SIG-M5 treated with dmso at 0.1 percent for 504 hours (cell line): ENCODE measurements at regions not wholly inside any gene's neighbourhood (a gene's known extent, or its start where the extent isn't known, plus 50 kb on each side); places are given as distances from the start of the nearest gene placed in this dataset.

ENCODE experiments used
- DNase-seq: peaks from one replicate; lab custom pipeline; 2025; ENCODE audit not compliant: unreplicated experiment; lab: John Stamatoyannopoulos, UW

GRCh38 chr12:58453306-58453705 lies 467.0 kb downstream of the LRIG3 start:
- DNase-seq, result no peak

DNA sequence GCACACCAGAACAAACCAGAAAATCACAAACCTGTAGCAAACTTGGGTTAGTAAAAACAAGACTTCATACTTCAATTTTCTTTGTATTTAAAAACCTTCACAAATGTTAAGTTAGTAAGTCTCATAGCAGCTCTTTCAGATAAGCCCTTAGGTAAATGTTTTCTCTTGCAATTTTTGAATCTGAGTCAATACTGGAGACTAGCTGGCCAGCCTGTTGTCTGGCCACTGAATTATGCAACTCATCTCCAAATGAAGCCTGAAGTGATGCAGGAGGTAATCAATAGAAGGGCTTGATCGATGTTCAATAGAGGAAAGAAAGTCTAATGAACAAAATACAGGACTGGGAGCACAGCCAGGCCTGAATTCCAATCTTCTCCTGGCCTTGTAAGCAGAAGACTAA lies 465.2 kb downstream of the LRIG3 start:
- no peak for DNase-seq

DNA sequence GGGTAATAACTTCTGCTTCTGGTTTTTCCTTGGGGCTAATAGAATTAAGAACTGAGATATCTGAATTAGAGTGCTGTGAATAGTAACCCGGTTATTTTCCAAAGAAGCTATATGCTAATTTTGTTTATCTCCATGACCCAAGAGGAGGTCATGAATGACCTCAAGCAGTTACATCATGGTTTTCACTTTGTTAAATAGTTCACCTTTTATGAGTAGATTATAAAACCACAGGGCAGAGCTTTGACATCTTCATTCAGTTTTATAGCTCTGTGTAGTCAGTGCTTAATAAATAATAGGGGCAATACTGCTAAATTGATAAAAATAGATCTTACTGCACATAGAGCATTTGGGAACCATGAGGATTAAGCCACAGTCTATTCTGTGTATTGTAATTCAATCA lies 462.2 kb downstream of the LRIG3 start:
- DNase-seq, result no peak

GRCh38 chr12:58459191-58459590 lies 461.1 kb downstream of the LRIG3 start:
- no peak for DNase-seq

DNA sequence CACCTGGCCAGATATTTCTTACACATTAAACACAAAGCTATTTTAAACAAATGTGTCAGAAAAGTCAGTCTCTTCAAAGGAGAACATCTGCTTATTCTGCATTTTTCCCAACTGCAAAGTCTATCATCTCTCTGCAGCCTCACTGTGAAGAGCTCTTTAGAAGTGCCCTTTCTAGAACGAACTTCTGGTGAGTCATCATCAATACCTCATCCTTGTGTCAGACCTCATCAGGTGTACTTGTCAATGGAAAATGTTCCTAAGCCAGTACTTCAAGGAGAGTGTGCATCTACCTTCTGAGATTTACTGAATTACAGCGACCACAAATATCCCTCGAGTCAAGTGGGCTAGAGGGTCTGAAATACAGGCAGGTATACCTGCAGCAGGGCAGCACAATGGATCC lies 457.3 kb downstream of the LRIG3 start:
- no peak for DNase-seq

DNA sequence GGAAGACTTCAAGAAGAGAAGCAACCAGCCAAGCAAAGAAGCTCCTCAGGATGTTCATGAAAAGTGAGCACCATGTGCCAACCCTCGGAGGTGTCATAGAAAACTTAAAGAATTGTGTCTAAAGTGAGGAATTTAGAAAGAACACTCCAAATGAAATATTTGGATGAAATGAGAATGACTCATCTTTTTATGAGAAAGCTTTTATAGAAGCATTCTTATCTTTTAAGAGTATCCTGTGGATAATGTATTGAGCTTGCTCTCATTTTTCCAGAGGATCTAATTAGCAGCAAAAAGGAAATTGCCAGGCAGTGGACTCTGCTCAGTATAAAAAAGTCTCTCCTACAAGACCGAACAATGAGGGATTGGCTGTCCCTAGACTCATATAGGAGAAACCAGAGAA lies 454.9 kb downstream of the LRIG3 start:
- DNase-seq, result no peak

GRCh38 chr12:58470266-58471010 lies 449.9 kb downstream of the LRIG3 start:
- DNase-seq, result no peak

DNA sequence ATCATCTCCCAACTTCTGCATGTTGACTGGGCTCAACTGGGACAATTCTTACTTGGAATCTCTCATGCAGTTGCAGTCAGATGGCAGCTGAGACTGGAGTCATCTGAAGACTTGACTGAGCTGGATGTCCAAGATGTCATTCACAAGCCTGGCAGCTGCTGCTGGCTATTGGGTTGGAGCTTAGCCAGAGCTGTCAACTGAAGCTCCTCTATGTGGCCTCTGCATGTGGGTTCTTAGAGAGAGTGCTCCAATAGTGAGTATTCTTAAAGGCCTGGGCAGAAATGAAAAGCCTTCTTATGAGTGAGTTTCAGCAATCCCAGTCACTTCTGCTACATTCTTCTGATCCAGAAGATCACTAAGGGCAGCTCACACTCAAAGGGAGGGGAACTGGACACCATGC lies 440.9 kb downstream of the LRIG3 start:
- no peak for DNase-seq

DNA sequence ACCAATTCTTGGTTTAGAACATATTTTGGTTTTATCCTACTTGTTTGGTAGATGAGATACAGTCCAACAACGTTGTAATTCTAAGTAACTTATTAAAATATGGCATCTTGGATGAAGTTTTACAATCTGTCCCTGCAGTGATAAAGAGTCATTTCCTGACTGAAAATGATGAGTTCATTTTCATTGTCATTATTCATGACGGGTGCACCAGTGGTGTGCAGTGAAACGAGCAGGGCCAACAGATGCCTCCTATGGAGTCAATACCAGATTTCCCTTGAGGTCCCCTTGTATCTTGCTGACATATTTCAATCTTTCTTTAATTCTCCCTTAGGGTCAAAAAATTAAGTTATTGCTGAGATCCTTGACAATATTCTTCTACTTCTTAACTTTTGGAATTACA lies 438.5 kb downstream of the LRIG3 start:
- no peak for DNase-seq

GRCh38 chr12:58487255-58487654 lies 433.0 kb downstream of the LRIG3 start:
- DNase-seq, result no peak

- DNase-seq, result no peak
Observed at GRCh38 chr12:58487678-58488161, 432.6 kb downstream of the LRIG3 start.

GRCh38 chr12:58489394-58489793 lies 430.9 kb downstream of the LRIG3 start:
- no peak for DNase-seq

DNA sequence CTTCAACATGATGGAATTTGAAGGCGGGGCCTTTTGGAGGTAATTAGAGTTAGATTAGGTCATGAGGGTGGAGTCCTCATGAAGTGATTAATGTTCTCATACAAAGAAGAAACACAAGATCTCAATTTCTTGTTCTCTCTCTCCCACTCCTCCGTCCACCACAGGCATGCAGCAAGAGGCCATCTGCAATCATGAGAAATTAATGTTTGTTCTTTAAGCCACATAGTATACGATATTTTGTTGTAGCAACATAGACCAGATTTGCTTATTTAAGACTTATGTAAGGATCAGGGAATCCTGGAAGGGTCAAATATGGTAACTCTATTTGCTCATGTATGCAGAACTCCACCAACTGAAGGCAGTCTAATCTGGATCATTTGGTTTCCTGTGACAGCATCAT lies 429.0 kb downstream of the LRIG3 start:
- DNase-seq, result no peak

- DNase-seq, result no peak
Observed at GRCh38 chr12:58496411-58497190, 423.7 kb downstream of the LRIG3 start.

DNA sequence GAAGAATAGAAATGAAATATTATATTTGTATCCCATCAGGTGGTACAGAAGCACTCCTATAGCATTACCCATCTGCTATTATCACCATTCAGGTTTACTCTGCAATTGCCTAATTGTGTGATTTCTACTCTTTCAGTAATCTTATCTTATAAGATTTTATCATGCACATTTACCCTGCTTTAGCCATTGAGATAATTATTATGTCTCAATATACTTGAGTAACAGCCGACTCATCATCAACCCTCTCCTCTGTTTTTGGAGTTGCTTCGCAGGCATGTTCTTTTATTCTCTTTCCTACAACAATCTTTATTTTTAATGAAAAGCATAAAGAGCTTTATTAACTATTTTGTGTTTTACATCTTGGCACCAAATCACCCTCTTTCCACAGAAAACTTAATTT lies 419.9 kb downstream of the LRIG3 start:
- DNase-seq, result no peak

DNA sequence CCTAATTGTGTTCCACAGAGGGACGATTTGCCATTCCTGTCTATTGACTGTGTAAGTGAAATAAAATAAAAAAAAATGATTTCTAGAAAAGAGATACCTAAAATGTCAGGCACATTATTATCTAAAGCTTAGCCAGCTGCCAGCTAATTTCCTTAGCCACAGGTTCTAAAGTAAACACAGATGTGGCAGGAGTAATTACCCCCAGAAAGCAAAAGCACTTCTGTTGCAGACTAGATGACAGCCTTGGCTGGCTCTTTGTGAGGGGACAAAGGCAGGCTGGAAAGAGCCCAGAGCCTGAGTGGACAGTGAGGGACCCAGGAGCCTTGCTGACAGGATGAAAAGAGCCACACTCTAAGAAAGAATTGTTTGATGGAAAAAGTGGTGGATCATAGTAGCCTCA lies 418.1 kb downstream of the LRIG3 start:
- no peak for DNase-seq

DNA sequence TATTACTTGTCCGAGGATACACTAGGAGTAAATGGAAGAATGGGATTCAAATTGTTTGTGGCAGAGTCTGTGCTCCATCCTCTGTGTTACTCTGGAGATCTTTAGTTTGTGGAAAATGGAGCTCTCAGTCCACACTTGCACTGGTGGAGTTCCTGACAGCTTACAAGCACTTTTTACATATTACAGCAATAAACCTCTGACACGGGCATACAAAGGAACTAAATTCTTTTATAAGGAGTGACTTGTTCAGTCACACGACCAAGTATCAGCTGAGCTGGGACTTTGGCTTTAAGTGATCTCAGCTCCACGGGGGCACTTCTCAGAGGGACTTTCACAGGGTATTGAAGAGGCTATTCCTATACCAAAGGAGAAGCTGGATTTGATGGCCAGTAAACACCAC lies 417.5 kb downstream of the LRIG3 start:
- DNase-seq, result no peak

- no peak for DNase-seq
Observed at GRCh38 chr12:58503731-58504130, 416.6 kb downstream of the LRIG3 start.

DNA sequence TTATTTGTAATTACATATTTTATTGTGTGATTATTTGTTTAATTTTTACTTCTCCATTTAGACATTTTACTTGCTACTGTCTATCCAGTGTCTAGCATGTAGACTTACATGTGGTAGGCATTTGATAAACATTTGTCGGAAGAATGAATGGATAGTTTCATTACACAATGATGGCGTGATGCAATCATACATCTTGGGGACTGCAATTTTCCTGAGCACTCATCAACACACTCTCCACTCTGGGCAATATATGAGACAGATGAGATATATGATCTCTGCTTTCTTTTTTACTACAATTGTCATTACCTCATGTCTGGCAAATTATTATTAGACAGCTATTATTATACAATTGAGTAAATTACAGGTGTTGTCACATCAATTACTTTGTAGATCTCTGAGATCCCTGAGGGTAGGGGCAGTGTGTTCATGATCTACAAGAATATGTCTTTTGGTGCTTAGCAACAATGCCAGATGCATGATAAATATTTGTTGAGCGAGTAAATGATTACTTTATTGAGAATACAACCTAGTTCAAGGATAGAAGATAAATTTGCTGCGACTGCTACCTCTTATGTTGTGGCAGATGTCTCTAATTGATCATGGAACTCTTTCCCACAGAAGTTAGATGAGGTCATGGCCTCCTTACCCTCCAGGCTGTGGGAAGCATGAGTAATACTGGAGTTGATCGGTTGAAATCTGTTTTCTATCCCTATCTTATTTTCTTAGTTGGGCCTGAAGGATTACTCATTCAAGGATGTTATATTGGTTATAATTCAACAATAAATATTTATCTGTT lies 416.0 kb downstream of the LRIG3 start:
- no peak for DNase-seq

DNA sequence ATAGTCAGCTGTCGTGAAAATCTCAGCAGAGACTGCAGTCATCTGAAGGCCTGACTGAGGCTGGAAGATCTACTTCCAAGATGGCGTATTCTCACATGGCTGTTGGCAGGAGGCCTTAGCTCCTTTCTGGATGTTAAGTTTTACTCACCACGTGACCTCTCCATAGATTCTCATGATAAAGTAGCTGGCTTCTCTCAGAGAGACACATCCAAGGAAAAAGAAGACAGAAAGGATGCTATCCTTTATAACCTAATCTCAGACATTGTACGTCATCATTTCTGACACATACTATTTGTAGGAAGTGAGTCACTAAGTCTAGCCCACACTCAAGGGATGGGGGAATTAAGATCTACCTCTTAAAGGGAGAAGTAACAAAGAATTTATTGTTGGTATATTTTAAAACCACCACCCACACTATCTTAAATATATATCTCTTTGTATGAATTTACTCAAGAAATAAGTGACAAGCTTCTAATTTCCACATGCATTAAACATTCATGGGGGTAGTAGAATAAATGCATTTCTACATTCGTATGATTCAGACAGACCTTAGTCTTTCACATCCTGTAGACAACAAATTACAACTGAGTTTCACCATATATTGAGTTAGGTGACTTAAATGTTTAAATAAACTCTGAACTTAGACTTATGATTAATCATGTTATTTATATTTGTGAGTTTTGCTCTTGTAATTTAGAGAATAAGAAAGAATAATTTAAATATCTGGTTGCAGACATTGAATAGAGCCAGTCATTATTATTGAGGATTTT lies 411.0 kb downstream of the LRIG3 start:
- no peak for DNase-seq

- no peak for DNase-seq
Observed at GRCh38 chr12:58513301-58513834, 406.9 kb downstream of the LRIG3 start.
